Lung microvascular endothelial cell (primary cell): ENCODE measurements at regions not wholly inside any gene's neighbourhood (a gene's known extent, or its start where the extent isn't known, plus 50 kb on each side); places are given as distances from the start of the nearest gene placed in this dataset.

Experiments used
- DNase-seq, 2 donors: peaks; one replicate each; pipeline versions ENCODE4 v3.0.0 to v3.0.0-alpha.2; 2010; ENCODE audit warnings: low read depth in 2 of 2

DNA sequence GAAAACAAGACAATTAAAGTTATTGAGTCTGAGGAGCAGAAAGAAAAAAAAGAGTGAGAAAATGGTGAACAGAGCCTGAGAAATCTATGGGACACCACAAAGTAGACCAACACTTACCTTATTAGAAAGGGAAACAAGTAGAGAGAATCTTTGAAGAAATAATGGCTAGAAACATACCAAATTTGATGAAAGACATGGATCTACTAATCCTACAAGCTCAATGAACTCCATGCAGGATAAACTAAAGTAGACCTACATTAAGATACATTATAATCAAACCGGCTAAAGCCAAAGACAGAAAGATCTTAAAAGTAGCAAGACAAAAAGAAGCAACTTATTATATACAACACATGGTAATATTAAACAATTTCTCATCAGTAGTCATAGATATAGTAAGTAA is 782.3 kb upstream of the GHITM start:
- no peak for DNase-seq

DNA sequence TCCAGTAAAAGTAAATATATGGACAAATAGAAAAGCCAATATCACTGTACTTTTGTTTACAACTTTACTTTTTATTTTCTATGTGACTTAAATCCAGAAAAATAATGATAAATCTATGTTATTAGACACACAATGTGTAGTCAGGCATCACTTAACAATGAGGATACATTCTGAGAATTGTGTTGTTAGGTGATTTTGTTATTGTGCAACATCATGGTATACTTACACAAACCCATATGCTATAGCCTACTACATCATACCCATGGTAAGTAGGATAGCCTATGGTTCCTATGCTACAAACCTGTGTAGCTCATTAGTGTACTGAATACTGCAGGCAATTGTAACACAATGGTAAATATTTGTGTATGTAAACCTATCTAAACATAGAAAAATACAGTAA is 781.7 kb upstream of the GHITM start:
- DNase-seq: no peak

DNA sequence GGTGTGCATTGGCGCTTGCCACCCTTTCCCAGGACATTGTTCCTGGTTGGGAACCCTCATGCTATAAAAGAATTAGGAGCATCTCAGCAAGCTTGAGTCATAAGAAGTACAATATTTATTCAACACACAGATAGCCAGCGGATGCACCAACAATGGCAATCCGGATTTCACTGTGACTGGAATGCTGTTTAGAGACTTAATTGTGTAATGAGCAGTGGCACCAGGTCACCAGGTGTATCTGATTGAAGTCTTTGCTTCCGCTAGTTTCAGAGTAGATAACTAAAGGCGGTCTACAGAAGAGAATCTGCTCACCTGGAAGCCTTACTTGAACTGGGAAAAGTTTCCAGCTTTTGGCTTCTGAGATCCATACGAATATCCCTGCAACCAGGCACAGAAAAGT is 772.3 kb upstream of the GHITM start:
- no peak for DNase-seq

DNA sequence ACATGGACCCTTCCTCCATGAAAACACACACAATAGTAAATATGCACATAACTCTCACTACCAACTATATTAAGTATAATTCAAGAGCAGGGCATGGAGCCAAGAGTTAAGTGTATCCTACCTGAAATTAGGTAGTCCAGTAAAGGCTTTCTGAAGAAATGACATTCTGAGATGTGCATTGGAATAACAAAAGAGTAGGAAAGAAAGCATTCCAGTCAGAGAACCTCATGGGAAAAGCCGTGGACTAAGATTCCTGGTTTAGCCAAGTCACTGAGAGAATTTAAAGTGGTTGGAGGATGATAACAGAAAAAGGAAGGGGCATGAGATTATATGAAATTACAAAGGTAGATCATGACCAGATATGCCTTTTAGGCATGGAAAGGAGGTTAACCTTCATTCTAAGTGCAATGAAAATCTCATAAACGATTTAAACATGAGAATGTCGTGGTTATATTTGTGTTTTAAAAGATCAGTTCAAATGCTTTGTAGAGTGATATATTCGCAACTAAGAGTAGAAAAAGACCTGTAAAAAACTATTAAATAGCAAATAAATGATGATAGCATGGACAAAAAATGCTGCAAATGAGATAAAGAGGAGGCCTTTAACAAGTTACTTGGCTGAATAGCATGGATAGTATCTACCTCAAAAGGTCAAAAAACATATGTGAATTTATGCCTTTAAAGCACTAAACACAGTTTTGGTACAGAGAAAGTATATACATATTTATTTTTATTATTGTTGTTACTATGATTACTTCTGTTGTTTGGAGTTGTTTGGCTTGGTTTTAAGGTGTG is 767.4 kb upstream of the GHITM start:
- DNase-seq: no peak

DNA sequence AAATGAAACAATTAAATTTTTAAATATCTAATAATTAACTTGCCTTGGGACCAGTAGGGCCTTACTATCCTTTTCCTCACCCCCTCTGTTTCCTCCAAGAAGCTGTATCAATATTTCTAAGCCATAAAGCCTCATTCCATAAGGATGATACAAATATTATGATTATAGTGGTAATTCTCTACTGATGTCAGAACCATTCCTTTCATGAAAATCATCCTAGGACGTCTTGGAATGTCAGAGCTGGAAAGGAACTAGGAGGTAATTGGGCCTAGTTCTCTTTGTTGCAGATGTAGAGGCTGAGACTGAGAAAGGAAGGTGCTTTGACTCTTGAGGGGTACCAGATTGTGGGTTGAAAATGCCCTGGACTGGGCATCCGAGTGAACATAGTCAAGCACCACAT is 766.7 kb upstream of the GHITM start:
- no peak for DNase-seq

DNA sequence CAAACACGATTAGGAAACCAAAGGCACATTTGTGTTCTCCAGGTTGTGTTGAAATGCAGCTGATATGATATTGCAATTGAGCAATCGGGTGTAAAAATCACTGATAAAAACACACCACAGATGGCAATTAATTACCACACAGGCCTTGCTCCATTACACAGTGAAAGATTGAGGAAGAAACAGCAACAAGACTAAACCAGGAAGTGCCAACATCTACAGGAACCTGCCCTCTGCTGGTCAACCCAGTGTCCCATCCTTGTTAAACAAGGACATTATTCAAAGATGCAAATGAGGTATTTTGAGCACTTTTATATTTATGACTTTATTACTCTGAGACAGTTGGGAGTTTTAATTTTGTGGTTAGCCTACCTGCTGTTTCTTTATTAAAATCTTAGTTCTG is 765.6 kb upstream of the GHITM start:
- no peak for DNase-seq

DNA sequence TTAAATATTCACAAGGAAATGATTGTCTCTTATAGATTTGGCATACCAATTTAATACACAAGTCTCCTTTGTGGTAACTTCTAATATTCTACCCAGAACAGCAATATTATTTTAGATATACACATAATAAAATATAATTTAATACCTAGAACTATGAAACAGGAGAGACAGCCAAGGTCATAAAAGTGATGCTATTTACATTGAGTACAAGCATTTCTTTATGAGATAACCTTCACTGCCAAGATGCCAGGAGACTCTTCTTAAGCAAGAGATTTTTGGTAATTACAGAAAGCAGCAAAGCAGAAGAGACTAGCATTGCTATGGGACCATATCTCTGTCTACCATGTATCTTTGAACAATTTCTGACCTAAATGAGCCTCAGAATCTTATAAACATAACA is 764.6 kb upstream of the GHITM start:
- no peak for DNase-seq

DNA sequence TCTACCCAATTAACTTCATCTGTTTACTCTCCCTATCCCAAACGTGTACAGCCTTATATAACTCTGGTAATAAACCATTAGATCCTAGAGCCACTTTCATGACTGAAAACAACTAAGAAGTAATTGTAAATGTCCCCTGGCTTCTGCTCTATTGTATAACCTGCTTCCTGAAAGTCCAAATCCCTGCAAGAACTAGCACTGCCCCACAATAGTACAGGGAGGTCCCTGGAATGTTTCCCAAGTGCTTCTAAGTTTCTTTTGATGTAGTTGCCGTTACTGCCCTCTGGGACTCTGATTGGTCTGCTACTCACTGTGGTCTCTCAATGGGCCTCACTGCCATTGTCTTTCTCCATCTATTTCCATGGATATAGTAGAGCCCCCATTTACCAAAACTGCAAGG is 764.0 kb upstream of the GHITM start:
- no peak for DNase-seq

DNA sequence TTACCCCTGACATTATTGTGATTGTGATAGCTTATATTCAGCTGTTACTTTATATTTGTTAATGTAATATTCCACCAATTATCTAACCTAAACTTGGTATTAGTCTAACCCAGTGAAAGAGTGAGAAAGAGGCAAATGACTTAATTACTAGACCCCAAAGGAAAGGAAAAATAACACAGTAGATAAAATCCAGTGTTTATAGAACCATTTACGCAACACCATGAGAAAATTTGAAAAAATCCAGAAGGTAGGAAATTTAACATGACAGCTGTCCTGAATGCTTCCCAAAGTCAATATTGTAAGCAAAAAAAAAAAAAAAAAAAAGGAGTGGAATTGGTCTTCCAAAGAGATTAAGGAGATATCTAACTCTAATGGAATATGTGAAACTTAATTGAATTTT is 741.5 kb upstream of the GHITM start:
- no peak for DNase-seq

DNA sequence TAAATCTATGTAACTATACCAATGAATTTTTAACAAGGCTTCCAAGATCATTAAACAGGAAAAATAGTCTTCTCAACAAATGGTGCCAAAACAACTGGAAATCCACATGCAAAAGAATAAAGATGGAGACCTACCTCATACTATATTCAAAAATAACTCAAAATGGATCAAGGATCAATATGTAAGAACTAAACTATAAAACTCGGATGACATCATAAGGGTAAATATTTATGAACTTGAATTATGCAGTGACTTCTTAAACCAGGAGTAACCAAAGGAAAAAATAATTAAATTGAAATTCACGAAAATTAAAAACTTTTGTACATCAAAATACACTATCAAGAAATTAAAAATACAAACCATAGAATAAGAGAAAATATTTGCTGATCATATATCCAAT is 728.7 kb upstream of the GHITM start:
- DNase-seq: no peak

DNA sequence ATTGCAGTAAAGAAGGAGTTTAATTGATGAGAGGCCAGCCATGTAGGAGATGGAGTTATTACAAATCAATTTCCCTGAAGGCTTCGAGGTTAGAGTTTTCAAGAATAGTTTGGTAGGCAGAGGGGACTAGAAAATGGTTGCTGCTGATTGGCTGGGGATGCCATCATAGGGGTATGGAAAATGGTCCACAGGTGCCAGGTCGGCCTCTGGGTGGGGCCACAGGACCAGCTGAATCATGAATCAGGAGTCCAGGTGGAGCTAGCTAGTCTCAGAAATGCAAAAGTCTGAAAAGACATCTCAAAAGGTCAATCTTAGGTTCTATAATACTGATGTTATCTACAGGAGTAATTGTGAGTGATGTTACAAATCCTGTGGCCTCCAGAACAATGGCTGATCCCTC is 714.0 kb upstream of the GHITM start:
- DNase-seq: no peak

DNA sequence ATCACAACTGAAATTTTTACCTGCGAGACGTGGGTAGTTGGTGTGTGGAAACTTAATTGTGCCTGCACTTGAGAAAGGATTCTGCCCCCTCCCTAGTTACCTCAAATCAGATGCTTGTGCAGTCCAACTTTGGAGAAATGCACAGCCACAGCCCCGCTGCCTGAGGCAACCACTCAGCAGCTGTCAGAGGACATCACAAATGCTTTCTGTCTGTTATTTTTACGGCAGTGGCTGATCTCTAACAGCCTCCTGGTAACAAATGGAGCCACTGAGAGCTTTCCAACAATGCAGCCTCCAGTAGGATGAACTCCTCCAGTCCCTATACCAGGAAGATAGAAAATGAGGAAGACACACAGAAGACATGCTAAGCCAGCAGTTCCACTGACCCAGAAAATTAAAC is 712.2 kb upstream of the GHITM start:
- no peak for DNase-seq

DNA sequence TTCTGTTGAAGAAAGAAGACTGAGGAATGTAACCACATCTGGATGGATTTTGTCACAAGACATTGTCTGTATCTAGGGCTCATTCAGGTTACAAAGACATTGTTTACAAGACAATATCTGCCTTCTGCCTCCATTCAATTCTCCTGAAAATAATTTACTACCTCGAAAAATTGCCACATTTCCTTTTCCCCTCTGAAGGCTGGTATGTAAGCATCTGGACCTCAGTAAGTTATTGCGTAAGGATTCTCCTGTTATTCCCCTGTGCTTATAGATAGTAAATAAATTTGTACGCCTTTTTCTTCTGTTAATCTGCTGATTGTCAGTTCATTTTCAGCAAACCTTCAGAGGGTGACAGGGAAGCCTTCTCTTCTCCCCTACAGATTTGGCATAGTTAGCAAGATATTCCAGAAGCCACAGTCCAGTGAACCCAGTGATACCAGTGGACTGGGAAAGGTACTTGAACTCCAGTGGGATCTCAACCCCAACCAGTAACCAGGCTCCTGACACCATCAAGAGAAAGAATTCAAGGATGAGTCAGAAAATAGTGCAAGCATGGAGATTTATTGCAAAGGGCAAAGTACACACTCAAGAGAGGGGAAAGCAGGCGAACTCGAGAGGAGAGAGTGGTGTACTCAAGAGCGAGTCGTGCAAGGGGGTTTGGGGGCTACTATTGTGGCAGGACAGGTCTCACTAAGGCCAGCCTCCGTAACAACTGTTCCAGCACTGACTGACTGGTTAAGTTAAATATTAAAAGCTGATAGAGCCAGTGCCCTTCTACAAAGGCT is 706.9 kb upstream of the GHITM start:
- no peak for DNase-seq

DNA sequence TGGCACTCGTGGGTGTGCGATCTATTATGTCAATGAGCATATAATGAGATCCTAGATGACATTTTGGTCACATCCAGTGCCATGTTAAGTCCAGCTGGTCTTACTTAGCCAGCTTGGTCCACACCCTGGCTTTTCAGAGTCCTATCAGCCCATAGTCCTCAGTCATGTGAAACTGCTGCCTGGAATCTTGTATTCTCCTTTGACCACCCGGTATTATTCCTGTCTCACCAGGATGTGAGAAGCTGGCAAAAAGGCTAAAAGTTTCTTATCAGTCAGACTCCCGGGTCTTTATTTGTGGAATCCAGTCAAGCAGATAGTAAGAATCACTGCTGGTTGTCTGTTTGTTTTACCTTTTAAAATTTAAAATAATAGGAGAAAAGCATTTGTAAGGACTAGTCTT is 705.6 kb upstream of the GHITM start:
- DNase-seq: no peak

DNA sequence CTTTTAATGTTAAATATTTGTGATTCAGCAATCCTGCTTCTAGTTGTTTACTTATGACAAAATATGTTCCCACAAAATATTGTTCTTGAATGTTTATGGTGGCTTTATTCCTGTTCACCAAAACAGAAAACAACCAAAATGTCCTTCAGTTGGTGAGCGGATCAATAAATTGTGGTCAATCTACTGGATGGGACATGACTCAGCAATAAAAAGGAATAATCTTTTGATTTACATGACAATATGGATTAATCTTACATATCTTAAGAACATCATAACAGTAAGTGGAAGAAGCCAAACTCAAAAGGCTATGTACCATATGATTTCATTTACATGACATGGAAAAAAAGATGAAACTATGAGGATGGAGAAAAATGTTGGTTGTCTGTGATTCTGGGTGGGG is 691.3 kb upstream of the GHITM start:
- no peak for DNase-seq

DNA sequence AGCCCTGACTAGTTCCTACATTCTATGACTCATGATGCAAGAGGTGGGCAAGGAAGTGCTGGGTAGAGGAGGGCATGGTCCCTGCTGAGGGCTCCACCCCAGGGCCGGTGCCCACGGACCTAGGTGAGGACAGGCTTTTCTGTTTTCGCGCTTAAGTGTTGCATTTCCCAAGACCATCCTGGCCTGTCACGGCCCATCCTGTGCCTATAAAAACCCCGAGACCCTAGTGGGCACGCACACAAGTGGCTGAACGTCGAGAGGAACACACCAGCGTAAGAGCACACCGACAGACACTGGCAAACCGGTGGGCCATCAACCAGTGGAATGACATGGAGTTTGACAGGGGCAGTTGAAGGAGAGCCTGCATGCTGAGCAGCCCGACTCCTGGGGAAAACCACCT is 680.7 kb upstream of the GHITM start:
- no peak for DNase-seq

DNA sequence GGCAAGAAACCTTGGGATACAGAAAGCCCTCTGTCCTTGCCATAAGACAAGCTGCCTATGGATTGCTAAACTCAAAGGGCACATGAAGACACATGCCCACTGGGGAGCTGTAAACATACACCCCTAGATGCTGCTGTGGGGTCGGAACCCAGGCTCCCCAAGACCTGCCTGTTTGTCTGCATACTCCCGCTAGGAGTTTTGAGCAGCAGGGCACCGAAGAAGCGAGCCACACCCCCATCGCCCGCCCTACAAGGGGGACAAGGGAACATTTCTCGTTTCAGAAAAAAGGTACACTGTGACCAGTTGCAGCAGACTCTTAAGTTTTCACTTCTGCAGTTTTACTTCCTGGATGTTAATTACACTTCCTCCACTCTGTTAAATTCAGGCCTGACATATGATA is 680.2 kb upstream of the GHITM start:
- no peak for DNase-seq

DNA sequence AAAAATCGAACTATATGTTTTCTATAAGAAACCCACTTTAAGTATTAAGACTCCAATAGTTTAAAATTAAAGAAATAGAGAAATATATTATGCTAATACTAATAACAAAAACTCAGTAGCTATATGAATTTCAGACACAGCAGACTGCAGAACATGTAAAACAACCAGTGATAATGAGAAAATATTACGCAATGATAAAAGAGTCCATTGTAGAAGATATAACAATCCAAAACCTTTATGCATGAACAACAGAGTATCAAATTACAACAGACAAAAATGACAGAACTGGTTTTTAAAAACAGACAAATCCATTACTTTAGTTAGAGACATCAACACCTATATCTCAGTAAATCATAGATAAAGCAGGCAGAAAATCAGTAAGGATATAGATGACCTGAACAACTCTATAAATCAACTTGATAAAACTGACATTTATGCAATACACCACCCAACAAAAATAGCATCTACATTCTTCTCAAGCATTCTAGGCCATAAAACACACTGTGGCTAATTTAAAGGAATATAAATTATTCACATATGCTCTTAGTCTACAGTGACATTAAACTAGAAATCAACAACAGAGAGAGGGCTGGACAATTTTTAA is 669.5 kb upstream of the GHITM start:
- no peak for DNase-seq

DNA sequence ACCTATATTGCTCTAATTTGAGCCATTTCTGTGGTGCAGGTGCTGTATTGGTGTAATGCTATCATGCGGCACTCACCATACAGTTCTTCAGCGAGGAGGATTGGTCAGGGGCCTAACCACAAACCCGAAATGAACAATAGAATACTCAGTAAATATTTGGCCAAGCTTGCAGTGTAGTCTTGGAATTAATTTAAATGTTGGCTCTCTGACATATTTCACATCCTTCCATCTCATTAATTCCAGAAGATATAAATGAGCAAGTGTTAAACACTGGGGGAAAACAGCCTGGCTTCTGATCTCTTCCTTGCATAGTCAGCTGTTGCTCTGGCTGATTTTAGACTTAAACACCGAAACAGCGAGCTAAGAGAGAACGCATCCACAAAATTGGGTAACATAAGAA is 663.1 kb upstream of the GHITM start:
- DNase-seq: no peak

DNA sequence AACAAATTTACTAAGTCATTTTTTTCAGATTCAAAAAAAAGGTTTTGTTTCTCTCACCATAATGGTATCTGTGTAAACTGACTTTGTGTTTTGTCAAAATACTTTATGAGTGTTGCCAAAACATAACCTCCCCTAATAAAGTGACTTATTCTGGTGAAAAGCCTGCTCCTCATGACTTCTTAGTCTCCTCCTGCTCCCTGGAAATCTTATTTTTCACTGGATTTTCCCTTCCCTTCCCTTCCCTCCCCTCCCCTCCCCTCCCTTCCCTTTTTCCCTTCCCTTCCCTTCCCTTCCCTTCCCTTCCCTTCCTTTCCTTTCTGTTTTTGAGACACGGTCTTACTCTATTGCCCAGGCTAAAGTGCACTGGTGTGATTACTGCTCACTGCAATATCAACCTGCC is 650.1 kb upstream of the GHITM start:
- no peak for DNase-seq

DNA sequence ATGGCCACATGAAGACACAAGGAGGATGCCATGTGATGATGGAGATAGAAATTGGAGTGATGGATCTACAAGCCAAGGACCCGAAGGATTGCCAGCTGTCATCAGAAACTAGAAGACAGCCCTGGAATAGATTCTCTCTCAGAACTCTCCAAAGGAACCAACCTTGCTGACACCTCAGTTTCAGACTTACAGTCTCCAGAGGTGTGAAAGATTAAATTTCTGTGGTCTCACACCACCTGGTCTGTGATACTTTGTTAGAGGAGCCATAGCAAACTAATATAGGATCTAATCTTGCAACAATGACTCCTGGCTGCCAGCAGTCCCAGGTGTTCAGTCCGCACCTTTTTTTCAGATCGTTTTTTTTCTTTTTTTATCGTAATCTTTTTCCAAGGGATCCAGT is 647.3 kb upstream of the GHITM start:
- no peak for DNase-seq

DNA sequence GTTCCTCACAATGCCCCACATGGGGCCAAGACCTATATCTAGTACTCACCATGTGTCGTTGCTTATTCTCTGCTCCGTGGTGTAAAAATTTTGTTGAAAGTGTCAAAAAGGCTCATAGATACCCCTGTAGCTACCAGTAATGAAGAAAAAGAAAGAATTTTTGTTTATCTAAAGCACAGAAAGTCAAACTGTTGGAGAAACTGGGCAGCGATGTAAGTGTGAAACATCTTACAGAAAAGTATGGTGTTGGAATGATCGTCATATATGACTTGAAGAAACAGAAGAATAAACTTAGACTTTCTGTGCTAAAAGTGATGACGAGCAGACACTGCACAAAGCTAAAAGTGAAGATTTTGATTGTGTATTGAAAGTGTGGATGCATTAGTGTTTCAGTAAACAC is 626.6 kb upstream of the GHITM start:
- no peak for DNase-seq

DNA sequence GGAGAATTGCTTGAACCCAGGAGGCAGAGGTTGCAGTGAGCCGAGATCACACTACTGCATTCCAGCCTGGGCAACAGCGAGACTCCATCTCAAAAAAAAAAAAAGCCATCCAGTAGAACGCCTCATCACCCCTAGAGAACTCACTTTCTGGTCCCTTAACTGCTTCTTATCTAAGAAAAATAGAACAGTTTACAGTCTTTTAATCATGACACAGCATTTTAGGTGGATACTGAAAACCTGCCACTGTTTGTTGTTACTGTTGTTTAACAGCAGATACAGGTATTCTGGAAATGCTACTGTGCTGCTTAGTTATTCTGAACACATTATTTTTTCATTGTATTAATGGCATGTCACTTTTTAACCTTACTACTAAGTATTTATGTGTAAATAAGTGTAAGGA is 624.3 kb upstream of the GHITM start:
- DNase-seq: no peak
